ENCODE measurements at regions not wholly inside any gene's neighbourhood (a gene's known extent, or its start where the extent isn't known, plus 50 kb on each side); places are given as distances from the start of the nearest gene placed in this dataset.

- CTCF ChIA-PET: no interaction called here
- no peak overlapping the region for H3K4me3 Mint-ChIP-seq (ENCODE audit: unreplicated experiment)
- intact Hi-C loops (cut with micrococcal nuclease; ENCODE audit: unreplicated experiment): no loop called here
Measured at GRCh38 chr7:137082391-137082790, 213.9 kb downstream of the CHRM2 start.

GRCh38 chr7:137081321-137082093 lies 213.1 kb downstream of the CHRM2 start:
- intact Hi-C loops (cut with micrococcal nuclease; ENCODE audit: unreplicated experiment): no loop called here
- H3K4me1 Mint-ChIP-seq (ENCODE audit: low read depth, unreplicated experiment): no peaks in the 10 kb centered on the region
- H3K9me3 ChIP-seq: no peaks in the 10 kb centered on the region
- TF ChIP-seq CTCF (IDR thresholded peaks at IDR 0.05; ENCODE audit: insufficient read depth in 1 of 2, low read depth in 1 of 2, low read length in 1 of 2, severe bottlenecking in 1 of 2, unreplicated experiment in 1 of 2): no peak
- H3K4me3 ChIP-seq (ENCODE audit: low read depth, low read length): no peak overlapping the region
- H3K27me3 Mint-ChIP-seq (ENCODE audit: insufficient read depth, unreplicated experiment): peaks cover 3% of the 10 kb centered on the region
- no peak for DNase-seq
- POLR2A ChIA-PET: no interaction called here
- no TSS peak for BruUV-seq (replicated peaks)
- H3K36me3 ChIP-seq (ENCODE audit: control insufficient read depth, insufficient read depth, low read length): no peaks in the 10 kb centered on the region
- H3K9me3 Mint-ChIP-seq (ENCODE audit: unreplicated experiment): no peaks in the 10 kb centered on the region
- H3K4me1 ChIP-seq: no peaks in the 10 kb centered on the region
- no peaks in the 10 kb centered on the region for H3K36me3 Mint-ChIP-seq (ENCODE audit: insufficient read depth, unreplicated experiment)
- H3K27ac Mint-ChIP-seq (ENCODE audit: unreplicated experiment): no peak overlapping the region
- no peaks in the 10 kb centered on the region for H3K27me3 ChIP-seq (replicated peaks; ENCODE audit: control insufficient read depth, insufficient read depth, low read length)
- no peak overlapping the region for H3K4me3 Mint-ChIP-seq (ENCODE audit: unreplicated experiment)
- CTCF ChIA-PET: no interaction called here

More at GRCh38 chr7:137082391-137082790, 213.9 kb downstream of the CHRM2 start:
- no peaks in the 10 kb centered on the region for H3K9me3 ChIP-seq
- H3K27me3 ChIP-seq (replicated peaks; ENCODE audit: control insufficient read depth, insufficient read depth, low read length): no peaks in the 10 kb centered on the region
- no peak overlapping the region for H3K27ac Mint-ChIP-seq (ENCODE audit: unreplicated experiment)
- no peak for DNase-seq
- POLR2A ChIA-PET: no interaction called here
- no peak for TF ChIP-seq CTCF (IDR thresholded peaks at IDR 0.05; ENCODE audit: insufficient read depth in 1 of 2, low read depth in 1 of 2, low read length in 1 of 2, severe bottlenecking in 1 of 2, unreplicated experiment in 1 of 2)
- H3K27me3 Mint-ChIP-seq (ENCODE audit: insufficient read depth, unreplicated experiment): peaks cover 3% of the 10 kb centered on the region
- H3K4me1 Mint-ChIP-seq (ENCODE audit: low read depth, unreplicated experiment): no peaks in the 10 kb centered on the region
- no peaks in the 10 kb centered on the region for H3K9me3 Mint-ChIP-seq (ENCODE audit: unreplicated experiment)
- no peaks in the 10 kb centered on the region for H3K36me3 ChIP-seq (ENCODE audit: control insufficient read depth, insufficient read depth, low read length)
- no peaks in the 10 kb centered on the region for H3K36me3 Mint-ChIP-seq (ENCODE audit: insufficient read depth, unreplicated experiment)
- BruUV-seq (replicated peaks): no TSS peak
- H3K4me1 ChIP-seq: no peaks in the 10 kb centered on the region
- H3K4me3 ChIP-seq (ENCODE audit: low read depth, low read length): no peak overlapping the region

- Histone ChIP-seq H3K27me3 (replicated peaks; ENCODE audit: control insufficient read depth, insufficient read depth, low read length) (no peaks in the 10 kb centered on the region), H3K4me1 (no peaks in the 10 kb centered on the region), H3K9me3 (no peaks in the 10 kb centered on the region), H3K4me3 (ENCODE audit: low read depth, low read length) (no peak overlapping the region), H3K36me3 (ENCODE audit: control insufficient read depth, insufficient read depth, low read length) (no peaks in the 10 kb centered on the region)
- Mint-ChIP-seq H3K27ac (ENCODE audit: unreplicated experiment) (no peak overlapping the region), H3K9me3 (ENCODE audit: unreplicated experiment) (no peaks in the 10 kb centered on the region), H3K4me3 (ENCODE audit: unreplicated experiment) (no peak overlapping the region), H3K27me3 (ENCODE audit: insufficient read depth, unreplicated experiment) (peaks cover 3% of the 10 kb centered on the region), H3K4me1 (ENCODE audit: low read depth, unreplicated experiment) (no peaks in the 10 kb centered on the region), H3K36me3 (ENCODE audit: insufficient read depth, unreplicated experiment) (no peaks in the 10 kb centered on the region)
- CTCF ChIA-PET: no interaction called here
- no TSS peak for BruUV-seq (replicated peaks)
- no peak for DNase-seq
- TF ChIP-seq CTCF (IDR thresholded peaks at IDR 0.05; ENCODE audit: insufficient read depth in 1 of 2, low read depth in 1 of 2, low read length in 1 of 2, severe bottlenecking in 1 of 2, unreplicated experiment in 1 of 2): no peak
- POLR2A ChIA-PET: no interaction called here
- intact Hi-C loops (cut with micrococcal nuclease; ENCODE audit: unreplicated experiment): no loop called here
Measured at GRCh38 chr7:137080516-137081203, 212.2 kb downstream of the CHRM2 start.
